Caco-2 (cell line): ENCODE measurements at regions not wholly inside any gene's neighbourhood (a gene's known extent, or its start where the extent isn't known, plus 50 kb on each side); places are given as distances from the start of the nearest gene placed in this dataset.

Experiments used
- BruUV-seq: library from RNA; stranded (reverse); fragments of 400-500 nt; replicated peaks from 2 replicates; lab custom pipeline; 2021; lab: Mats Ljungman, UMichigan
- CTCF ChIA-PET: fragments of 300-600 bp; sonication (Branson Sonifier 250); formaldehyde crosslinking; loops from one replicate; lab custom pipeline; 2022; ENCODE audit warnings: antibody characterized with exemption; lab: Charles Lee
- POLR2A ChIA-PET: fragments of 300-600 bp; sonication (Branson Sonifier 250); formaldehyde crosslinking; loops from one replicate; lab custom pipeline; 2022; ENCODE audit warnings: antibody characterized with exemption; lab: Charles Lee
- DNase-seq, 2 experiments: peaks; one replicate each; pipeline versions ENCODE4 v3.0.0 to v3.0.0-alpha.2; 2020 to 2022
- H3K27me3 ChIP-seq: replicated peaks from 2 replicates; pipeline ENCODE4 v1.6.0; 2011; ENCODE audit warnings: low read length; ENCODE audit not compliant: control insufficient read depth, insufficient read depth
- H3K36me3 ChIP-seq: 2 replicates; pipeline ENCODE4 v1.5.1; 2011; ENCODE audit warnings: low read length; ENCODE audit not compliant: control insufficient read depth, insufficient read depth
- H3K4me1 ChIP-seq: fragments of 250-450 bp; sonication (Bioruptor Pico); 2 replicates; pipeline ENCODE4 v1.5.1; 2020; ENCODE audit warnings: mild to moderate bottlenecking
- H3K4me3 ChIP-seq: 2 replicates; pipeline ENCODE4 v1.5.1; 2011; ENCODE audit warnings: low read depth, mild to moderate bottlenecking, control low read depth, low read length
- H3K9me3 ChIP-seq: fragments of 250-450 bp; sonication (Bioruptor Pico); 2 replicates; pipeline ENCODE4 v1.5.1; 2020; ENCODE audit warnings: mild to moderate bottlenecking, moderate library complexity
- H3K27ac Mint-ChIP-seq: one replicate; pipeline ENCODE4 v1.8.0; 2022; ENCODE audit warnings: mixed read lengths; ENCODE audit not compliant: unreplicated experiment
- H3K27me3 Mint-ChIP-seq: one replicate; pipeline ENCODE4 v1.8.0; 2022; ENCODE audit warnings: mixed read lengths; ENCODE audit not compliant: insufficient read depth, unreplicated experiment
- H3K36me3 Mint-ChIP-seq: one replicate; pipeline ENCODE4 v1.8.0; 2022; ENCODE audit warnings: mild to moderate bottlenecking, mixed read lengths; ENCODE audit not compliant: insufficient read depth, unreplicated experiment
- H3K4me1 Mint-ChIP-seq: one replicate; pipeline ENCODE4 v1.8.0; 2022; ENCODE audit warnings: low read depth, mixed read lengths; ENCODE audit not compliant: unreplicated experiment
- H3K4me3 Mint-ChIP-seq: one replicate; pipeline ENCODE4 v1.8.0; 2022; ENCODE audit warnings: mild to moderate bottlenecking, moderate library complexity, mixed read lengths; ENCODE audit not compliant: unreplicated experiment
- H3K9me3 Mint-ChIP-seq: one replicate; pipeline ENCODE4 v1.8.0; 2022; ENCODE audit warnings: mixed read lengths; ENCODE audit not compliant: unreplicated experiment
- intact Hi-C: fragments of 100-400 bp; cut with micrococcal nuclease; formaldehyde crosslinking; loops from one replicate; pipeline ENCODE4 v1.10.0; 2022; ENCODE audit not compliant: unreplicated experiment
- TF ChIP-seq, protein P1 (sequence below), 2 experiments: fragments of 200-600 bp in 1 of 2; IDR thresholded peaks; 1 replicate in 1 of 2; 2 replicates in 1 of 2; pipeline versions ENCODE4 v1.5.1 to v1.8.0; 2011 to 2022; ENCODE audit warnings: antibody characterized with exemption in 1 of 2, control low read depth in 1 of 2, inconsistent platforms in 1 of 2, low read depth in 1 of 2, low read length in 1 of 2, mild to moderate bottlenecking in 1 of 2, moderate library complexity in 1 of 2; ENCODE audit not compliant: insufficient read depth in 1 of 2, severe bottlenecking in 1 of 2, unreplicated experiment in 1 of 2

DNA sequence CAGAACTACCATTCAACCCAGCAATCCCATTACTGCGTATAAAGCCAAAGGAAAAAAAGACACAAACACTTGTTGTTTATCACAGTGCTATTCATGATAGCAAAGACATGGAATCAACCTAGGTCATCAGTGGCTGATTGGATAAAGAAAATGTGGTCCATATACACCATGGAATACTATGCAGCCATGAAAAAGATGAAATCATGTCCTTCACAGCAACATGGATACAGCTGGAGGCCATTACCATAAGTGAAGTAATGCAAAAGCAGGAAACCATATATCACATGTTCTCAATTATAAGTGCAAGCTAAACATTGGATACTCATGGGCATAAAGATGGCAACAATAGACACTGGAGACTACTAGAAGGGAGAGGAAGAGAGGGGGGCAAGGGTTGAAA, 299.6 kb downstream of the ADGRG6 start:
- no peaks in the 10 kb centered on the region for H3K4me1 Mint-ChIP-seq

DNA sequence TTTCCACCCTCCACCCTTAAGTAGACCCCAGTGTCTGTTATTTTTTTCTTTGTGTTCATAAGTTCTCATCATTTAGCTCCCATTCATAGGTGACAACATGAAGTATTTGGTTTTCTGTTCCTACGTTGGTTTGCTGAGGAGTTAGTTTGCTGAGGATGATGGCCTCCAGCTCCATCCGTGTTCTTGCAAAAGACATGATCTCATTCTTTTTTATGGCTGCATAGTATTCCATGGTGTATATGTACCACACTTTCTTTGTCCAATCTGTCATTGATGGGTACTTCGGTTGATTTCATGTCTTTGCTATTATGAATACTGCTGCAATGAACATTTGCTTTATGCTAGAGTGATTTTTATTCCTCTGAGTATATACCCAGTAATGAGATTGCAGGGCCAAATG, 301.2 kb downstream of the ADGRG6 start:
- Mint-ChIP-seq H3K4me3 (no peak overlapping the region), H3K9me3 (no peaks in the 10 kb centered on the region), H3K27me3 (peaks cover 5% of the 10 kb centered on the region), H3K4me1 (no peaks in the 10 kb centered on the region), H3K36me3 (no peaks in the 10 kb centered on the region), H3K27ac (no peak overlapping the region)
- no peak for DNase-seq
- Histone ChIP-seq H3K27me3 (no peaks in the 10 kb centered on the region), H3K9me3 (no peaks in the 10 kb centered on the region), H3K36me3 (no peaks in the 10 kb centered on the region), H3K4me3 (no peak overlapping the region), H3K4me1 (no peaks in the 10 kb centered on the region)
- BruUV-seq = no TSS peak
- POLR2A ChIA-PET = no interaction called here
- TF ChIP-seq, protein P1, sequence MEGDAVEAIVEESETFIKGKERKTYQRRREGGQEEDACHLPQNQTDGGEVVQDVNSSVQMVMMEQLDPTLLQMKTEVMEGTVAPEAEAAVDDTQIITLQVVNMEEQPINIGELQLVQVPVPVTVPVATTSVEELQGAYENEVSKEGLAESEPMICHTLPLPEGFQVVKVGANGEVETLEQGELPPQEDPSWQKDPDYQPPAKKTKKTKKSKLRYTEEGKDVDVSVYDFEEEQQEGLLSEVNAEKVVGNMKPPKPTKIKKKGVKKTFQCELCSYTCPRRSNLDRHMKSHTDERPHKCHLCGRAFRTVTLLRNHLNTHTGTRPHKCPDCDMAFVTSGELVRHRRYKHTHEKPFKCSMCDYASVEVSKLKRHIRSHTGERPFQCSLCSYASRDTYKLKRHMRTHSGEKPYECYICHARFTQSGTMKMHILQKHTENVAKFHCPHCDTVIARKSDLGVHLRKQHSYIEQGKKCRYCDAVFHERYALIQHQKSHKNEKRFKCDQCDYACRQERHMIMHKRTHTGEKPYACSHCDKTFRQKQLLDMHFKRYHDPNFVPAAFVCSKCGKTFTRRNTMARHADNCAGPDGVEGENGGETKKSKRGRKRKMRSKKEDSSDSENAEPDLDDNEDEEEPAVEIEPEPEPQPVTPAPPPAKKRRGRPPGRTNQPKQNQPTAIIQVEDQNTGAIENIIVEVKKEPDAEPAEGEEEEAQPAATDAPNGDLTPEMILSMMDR (IDR thresholded peaks at IDR 0.05; ENCODE audit: insufficient read depth in 1 of 2, low read depth in 1 of 2, low read length in 1 of 2, severe bottlenecking in 1 of 2, unreplicated experiment in 1 of 2) = no peak
- CTCF ChIA-PET = no interaction called here
- intact Hi-C loops = no loop called here

More for the DNA sequence above, 299.6 kb downstream of the ADGRG6 start:
- no peaks in the 10 kb centered on the region for H3K4me1 ChIP-seq
- CTCF ChIA-PET = no interaction called here
- Mint-ChIP-seq H3K36me3 (no peaks in the 10 kb centered on the region), H3K9me3 (no peaks in the 10 kb centered on the region), H3K4me3 (no peak overlapping the region), H3K27ac (no peak overlapping the region), H3K27me3 (peaks cover 8% of the 10 kb centered on the region)
- DNase-seq = no peak
- intact Hi-C loops = no loop called here
- no peaks in the 10 kb centered on the region for H3K27me3 ChIP-seq
- H3K36me3 ChIP-seq = no peaks in the 10 kb centered on the region
- H3K9me3 ChIP-seq = no peaks in the 10 kb centered on the region
- BruUV-seq = no TSS peak
- no peak overlapping the region for H3K4me3 ChIP-seq
- TF ChIP-seq, protein P1 (IDR thresholded peaks at IDR 0.05; ENCODE audit: insufficient read depth in 1 of 2, low read depth in 1 of 2, low read length in 1 of 2, severe bottlenecking in 1 of 2, unreplicated experiment in 1 of 2) = no peak
- POLR2A ChIA-PET = no interaction called here

DNA sequence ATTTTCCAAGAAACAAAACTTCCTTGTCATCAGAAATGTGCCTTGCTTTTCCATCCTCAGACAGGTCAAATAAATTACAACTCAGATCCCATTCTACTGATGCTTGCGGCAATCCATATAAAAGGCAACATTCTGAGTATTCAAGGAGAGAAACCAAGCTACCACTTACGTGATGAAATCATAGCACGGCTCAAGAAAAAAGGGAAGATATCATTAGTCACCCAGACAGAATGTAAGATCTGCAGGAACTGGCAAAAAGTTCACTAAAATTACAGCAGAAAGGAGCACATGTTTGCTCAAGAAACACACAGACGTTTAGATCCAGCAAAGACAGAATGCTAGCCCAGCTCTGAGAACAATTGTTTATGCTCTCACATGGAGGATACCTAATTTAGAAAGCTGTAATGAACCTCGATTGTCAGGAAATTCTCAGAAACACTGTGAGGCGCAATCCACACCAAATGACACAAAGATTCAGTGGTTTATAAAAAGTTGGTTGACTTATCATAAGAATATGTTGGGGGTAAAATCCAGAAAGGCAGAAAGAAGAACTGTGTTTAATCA, 304.2 kb downstream of the ADGRG6 start:
- H3K27me3 ChIP-seq = no peaks in the 10 kb centered on the region
- intact Hi-C loops = no loop called here
- POLR2A ChIA-PET = no interaction called here
- DNase-seq = no peak
- CTCF ChIA-PET = no interaction called here
- no peaks in the 10 kb centered on the region for H3K36me3 Mint-ChIP-seq
- TF ChIP-seq, protein P1 (IDR thresholded peaks at IDR 0.05; ENCODE audit: insufficient read depth in 1 of 2, low read depth in 1 of 2, low read length in 1 of 2, severe bottlenecking in 1 of 2, unreplicated experiment in 1 of 2) = no peak
- H3K4me3 Mint-ChIP-seq = no peak overlapping the region
- H3K9me3 ChIP-seq = no peaks in the 10 kb centered on the region
- H3K36me3 ChIP-seq = no peaks in the 10 kb centered on the region
- BruUV-seq = no TSS peak
- H3K4me3 ChIP-seq = no peak overlapping the region
- H3K4me1 ChIP-seq = no peaks in the 10 kb centered on the region
- H3K27ac Mint-ChIP-seq = no peak overlapping the region
- no peaks in the 10 kb centered on the region for H3K9me3 Mint-ChIP-seq
- H3K4me1 Mint-ChIP-seq = no peaks in the 10 kb centered on the region
- H3K27me3 Mint-ChIP-seq = peaks cover 5% of the 10 kb centered on the region
